ENCODE measurements at regions not wholly inside any gene's neighbourhood (a gene's known extent, or its start where the extent isn't known, plus 50 kb on each side); places are given as distances from the start of the nearest gene placed in this dataset.

GRCh38 chr12:61362037-61362436 lies 898.2 kb upstream of the USP15 start:
- TF ChIP-seq EP300 (IDR thresholded peaks at IDR 0.05) (no peak), POLR2A (IDR thresholded peaks at IDR 0.05) (no peak), CTCF (IDR thresholded peaks at IDR 0.05) (no peak)
- 66 to 73% methylated on average over 3 of the region's 3 CpGs for WGBS, 2 donors
- no peak for DNase-seq (ENCODE audit: low spot score in 2 of 2)

GRCh38 chr12:61365001-61365400 lies 895.2 kb upstream of the USP15 start:
- DNase-seq (ENCODE audit: low spot score in 2 of 2) = no peak
- TF ChIP-seq EP300 (IDR thresholded peaks at IDR 0.05) (no peak), POLR2A (IDR thresholded peaks at IDR 0.05) (no peak), CTCF (IDR thresholded peaks at IDR 0.05) (no peak)
- 54 to 61% methylated on average over 1 of the region's 1 CpG for WGBS, 2 donors
- Histone ChIP-seq H3K9me3 (no peaks in the 10 kb centered on the region), H3K27me3 (no peaks in the 10 kb centered on the region), H3K27ac (no peak overlapping the region), H3K4me3 (no peak overlapping the region), H3K36me3 (no peaks in the 10 kb centered on the region), H3K4me1 (no peaks in the 10 kb centered on the region)

More at GRCh38 chr12:61362037-61362436, 898.2 kb upstream of the USP15 start:
- Histone ChIP-seq H3K36me3 (no peaks in the 10 kb centered on the region), H3K9me3 (no peaks in the 10 kb centered on the region), H3K4me3 (no peak overlapping the region), H3K4me1 (no peaks in the 10 kb centered on the region), H3K27ac (no peak overlapping the region), H3K27me3 (no peaks in the 10 kb centered on the region)

GRCh38 chr12:61367281-61367785 lies 892.9 kb upstream of the USP15 start:
- TF ChIP-seq EP300 (IDR thresholded peaks at IDR 0.05) (no peak), POLR2A (IDR thresholded peaks at IDR 0.05) (no peak), CTCF (IDR thresholded peaks at IDR 0.05) (no peak)
- Histone ChIP-seq H3K27me3 (no peaks in the 10 kb centered on the region), H3K4me1 (no peaks in the 10 kb centered on the region), H3K4me3 (no peak overlapping the region), H3K36me3 (no peaks in the 10 kb centered on the region), H3K9me3 (no peaks in the 10 kb centered on the region), H3K27ac (no peak overlapping the region)
- 73 to 74% methylated on average over 1 of the region's 1 CpG for WGBS, 2 donors
- no peak for DNase-seq (ENCODE audit: low spot score in 2 of 2)

GRCh38 chr12:61369241-61369910 lies 890.8 kb upstream of the USP15 start:
- 66 to 71% methylated on average over 4 of the region's 4 CpGs for WGBS, 2 donors
- Histone ChIP-seq H3K27me3 (no peaks in the 10 kb centered on the region), H3K36me3 (no peaks in the 10 kb centered on the region), H3K9me3 (no peaks in the 10 kb centered on the region), H3K27ac (no peak overlapping the region), H3K4me3 (no peak overlapping the region), H3K4me1 (no peaks in the 10 kb centered on the region)
- TF ChIP-seq EP300 (IDR thresholded peaks at IDR 0.05) (no peak), CTCF (IDR thresholded peaks at IDR 0.05) (no peak), POLR2A (IDR thresholded peaks at IDR 0.05) (no peak)
- DNase-seq (ENCODE audit: low spot score in 2 of 2) = no peak

GRCh38 chr12:61384511-61384910 lies 875.7 kb upstream of the USP15 start:
- Histone ChIP-seq H3K4me1 (no peaks in the 10 kb centered on the region), H3K27ac (no peak overlapping the region), H3K9me3 (no peaks in the 10 kb centered on the region), H3K36me3 (no peaks in the 10 kb centered on the region), H3K4me3 (no peak overlapping the region), H3K27me3 (no peaks in the 10 kb centered on the region)
- no peak for DNase-seq (ENCODE audit: low spot score in 2 of 2)
- TF ChIP-seq CTCF (IDR thresholded peaks at IDR 0.05) = no peak
- TF ChIP-seq EP300 (IDR thresholded peaks at IDR 0.05) = no peak
- no peak for TF ChIP-seq POLR2A (IDR thresholded peaks at IDR 0.05)
- 55 to 58% methylated on average over 1 of the region's 1 CpG for WGBS, 2 donors
